CD4-positive, alpha-beta T cell treated with Interferon gamma for 1 hour (primary cell): ENCODE measurements at regions not wholly inside any gene's neighbourhood (a gene's known extent, or its start where the extent isn't known, plus 50 kb on each side); places are given as distances from the start of the nearest gene placed in this dataset.

Source experiments
- DNase-seq: peaks from one replicate; pipeline ENCODE4 v3.0.0-alpha.2; 2020

DNA sequence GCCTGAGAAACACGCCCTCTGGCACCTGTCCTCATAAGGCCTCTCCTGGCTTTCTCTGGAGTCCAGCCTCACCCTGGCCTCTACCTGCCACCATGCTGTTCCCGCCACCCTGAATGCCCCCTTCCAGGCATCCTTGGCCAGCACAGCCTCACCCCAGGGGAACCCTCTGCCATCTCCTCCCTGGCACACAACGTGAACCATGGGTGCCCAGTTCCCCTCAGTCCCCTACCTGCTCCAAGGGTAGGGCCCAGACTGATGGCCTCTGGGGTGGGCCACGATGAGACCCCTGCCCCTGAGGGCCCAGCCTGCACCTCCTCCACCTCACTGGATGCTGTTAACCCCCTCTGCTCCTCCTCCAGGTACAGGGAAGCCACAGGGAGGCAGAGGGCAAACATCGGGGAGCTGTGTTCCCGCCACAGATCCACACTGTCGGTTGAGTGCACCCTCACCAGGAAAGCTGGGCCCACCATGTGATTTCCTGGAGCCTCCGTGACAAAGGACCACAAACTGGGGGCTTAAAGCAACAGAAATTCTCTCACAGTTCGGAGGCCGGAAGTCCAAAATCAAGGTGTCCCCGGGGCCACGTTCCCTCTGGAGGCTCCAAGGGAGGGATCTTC is 169.6 kb downstream of the BRD1 start:
- DNase-seq: no peak

DNA sequence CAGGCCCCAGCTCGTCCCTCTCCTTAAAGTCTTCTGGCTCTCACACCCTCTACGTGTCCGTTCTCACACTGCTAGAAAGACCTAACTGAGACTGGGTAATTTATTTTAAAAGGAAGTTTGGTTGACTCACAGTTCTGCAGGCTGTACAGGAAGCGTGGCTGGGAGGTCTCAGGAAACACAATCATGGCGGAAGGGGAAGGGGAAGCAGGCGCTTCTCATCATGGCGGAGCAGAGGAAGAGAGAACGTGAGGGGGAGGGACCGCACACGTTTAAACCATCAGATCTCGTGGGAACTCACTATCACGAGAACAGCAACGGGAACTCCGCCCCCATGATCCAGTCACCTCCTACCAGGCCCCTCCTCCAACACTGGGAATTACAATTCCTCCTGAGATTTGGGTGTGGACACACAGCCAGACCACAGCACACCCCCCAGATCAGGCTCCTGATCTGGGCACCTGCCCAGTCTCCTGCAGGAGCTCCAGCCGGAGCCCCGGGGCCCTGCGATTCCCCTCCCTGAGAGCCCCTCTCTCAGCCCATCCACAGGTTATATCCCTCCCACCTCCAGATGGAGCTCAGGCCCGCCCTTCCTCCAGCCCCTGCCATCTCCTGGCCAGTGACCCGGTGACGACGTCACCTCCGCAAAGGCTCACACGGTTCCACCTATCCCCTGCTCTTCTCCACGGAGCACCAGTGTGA is 170.2 kb downstream of the BRD1 start:
- DNase-seq: peak; percentile 87

DNA sequence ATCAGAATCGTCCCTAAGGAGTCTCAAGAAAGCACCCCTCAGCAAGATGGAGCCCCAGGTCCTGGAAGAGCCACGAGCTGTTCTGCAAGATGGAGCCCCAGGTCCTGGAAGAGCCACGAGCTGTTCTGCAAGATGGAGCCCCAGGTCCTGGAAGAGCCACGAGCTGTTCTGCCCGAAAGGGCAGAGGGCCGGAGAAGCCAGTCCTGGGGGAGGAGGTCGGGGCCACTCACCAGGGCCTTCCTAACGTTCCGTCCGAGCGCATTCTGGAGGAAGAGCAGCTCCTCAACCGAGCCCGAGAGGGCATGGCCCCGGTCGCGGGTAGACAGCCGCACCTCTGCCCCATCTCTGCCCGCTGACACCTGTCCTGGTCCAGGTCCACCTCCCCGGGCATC is 170.8 kb downstream of the BRD1 start:
- peak; percentile 21 for DNase-seq

DNA sequence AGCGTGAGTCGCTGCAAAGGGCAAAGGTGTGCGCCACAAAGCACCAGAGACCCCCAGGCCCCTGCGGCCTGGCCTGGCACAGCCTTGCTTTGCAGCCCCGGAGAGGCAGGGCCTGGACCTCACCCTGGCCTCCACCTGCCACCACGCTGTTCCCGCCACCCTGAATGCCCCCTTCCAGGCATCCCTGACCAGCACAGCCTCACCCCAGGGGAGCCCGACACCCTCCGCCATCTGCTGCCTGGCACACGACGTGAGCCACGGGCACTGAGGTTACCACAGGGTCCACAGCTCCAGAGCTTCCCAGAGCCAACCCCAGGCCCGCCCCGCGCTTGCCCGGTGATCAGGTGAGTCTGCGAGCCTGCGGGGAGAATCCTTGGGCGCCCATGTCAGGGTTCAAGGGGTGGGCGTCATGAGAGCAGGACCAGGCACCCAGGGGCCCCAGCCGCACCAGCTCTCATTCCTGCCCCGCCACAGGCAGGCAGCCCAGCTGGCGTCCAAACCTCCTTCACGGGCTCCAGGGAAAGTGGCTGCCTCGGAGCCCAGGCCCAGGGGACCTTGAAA is 171.3 kb downstream of the BRD1 start:
- DNase-seq: no peak

DNA sequence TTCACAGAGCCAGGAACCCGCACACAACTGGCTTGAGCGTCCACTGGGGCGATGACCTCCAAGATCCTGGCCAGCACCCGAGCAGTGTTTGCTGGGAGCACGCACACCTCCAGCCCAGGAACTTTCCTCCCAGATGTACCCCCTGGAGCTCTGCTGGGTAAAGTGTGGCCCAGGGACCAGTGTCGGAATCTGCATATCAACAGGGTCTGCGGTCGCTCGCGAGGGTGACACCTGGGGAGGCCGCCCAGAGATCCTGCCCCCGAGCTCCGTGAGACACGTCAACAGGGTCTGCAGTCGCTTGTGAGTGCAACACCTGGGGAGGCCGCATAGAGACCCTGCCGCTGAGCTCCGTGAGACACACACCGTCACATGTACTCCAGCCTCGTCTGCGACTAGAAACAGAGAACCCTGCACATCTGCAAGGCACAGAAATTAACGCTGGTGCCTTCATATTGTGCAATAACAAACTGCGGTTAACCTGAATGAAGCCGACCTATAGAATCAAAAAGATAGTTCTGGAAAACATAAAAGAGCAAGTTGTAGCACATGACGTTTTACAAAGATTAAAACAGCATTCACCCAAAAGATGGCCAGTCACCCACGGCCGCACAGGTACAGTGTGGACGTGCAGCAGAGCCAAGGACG is 172.4 kb downstream of the BRD1 start:
- DNase-seq: no peak

DNA sequence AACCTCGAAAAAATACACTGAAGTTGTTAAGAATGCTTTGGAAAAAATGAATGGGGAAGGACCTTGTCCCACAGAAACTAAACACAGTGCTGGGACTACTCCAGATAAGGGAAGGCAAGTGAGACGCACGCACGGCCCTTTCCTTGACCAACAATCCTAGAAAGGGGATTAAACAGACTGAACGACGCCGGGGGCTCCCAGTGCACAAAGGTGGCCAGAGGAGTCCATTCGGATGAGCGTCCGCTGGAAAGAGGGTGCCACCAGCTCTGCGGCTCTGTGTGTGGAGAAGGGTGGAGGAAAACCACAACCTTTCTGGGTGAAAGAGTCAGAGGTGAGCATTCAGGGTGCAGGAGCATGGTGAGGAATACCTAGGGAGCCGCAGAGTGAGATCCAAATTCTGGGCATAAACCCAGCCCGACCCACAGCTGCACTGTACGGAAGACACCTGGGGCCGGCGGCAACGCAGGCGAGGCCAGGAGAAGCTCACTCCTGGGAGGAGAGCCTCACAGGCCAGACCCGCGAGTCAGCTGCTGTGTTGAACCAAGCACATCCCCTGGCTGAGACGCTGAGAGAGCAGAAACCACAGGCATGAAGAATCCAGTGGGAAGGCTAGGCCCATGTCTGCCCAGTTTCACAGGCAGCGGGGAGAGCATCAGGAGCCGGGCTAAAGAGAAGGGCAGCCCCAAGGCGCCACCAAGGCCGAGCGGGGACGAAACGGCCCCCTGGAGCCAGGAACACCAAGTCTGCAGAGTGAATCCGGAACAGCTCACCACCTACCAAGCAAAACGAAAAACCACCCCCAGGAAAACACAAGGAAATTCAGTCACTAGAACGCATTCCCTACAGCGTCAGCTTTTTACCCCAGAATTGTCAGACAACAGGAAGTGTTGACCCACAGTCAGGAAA is 177.1 kb downstream of the BRD1 start:
- no peak for DNase-seq

DNA sequence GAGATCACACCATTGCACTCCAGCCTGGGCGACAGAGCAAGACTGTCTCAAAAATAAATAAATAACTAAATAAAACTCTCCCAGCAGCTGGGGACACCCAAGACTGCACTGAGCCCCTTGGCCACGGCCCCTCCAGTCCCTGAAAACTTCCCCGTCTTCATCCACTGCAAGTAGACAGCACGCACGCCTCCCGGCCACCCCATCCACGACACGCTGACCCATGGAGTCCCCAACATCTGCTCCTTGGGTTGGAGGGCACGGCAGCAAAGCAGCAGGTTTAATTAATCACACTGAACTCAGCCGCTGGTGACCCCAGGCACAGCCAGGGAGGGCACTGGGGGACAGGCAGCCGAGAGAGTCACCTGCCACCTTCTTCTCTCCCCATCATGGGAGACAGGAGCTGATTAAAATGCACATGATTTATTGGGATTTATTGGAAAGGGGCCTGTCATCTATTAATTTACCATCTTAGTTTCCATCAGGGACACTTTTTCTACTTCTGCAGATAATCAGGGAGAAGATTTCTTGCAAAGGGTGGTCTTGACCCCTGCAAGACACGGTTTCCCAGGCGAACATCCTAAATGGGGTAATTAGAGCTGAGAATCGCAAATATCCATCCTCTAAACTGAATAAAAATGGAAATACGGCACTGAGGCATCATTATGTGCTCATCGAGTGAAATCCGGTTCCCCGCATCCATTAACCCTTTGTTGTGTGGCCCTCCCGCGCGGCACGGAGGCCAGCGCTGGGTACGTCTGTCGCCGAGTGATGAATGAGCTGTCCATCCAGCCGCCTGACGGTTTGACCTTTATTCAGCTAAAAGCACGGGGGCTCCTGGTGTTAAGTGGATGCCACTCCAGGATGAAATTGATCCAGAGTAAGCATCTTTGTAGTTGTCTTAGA is 178.3 kb downstream of the BRD1 start:
- no peak for DNase-seq

DNA sequence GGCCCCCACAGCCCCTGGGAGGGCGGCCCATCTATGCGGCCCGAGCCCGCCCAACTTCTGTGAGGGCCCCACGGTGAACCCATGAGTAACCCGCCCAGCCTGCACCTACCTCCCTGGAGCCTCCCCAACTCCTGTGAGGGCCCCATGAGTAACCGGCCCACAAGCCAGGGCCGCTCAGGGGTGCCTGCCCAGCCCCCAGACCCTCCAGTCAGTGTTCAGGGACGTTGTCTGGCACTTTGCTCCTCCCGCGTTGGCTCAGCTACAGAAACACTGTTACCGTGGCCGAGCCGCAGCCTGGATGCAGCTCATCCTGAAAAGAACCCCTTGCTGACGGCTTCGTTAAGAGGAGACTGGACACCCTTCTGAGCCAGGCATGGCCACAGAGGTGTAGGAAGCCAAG is 179.6 kb downstream of the BRD1 start:
- DNase-seq: no peak

DNA sequence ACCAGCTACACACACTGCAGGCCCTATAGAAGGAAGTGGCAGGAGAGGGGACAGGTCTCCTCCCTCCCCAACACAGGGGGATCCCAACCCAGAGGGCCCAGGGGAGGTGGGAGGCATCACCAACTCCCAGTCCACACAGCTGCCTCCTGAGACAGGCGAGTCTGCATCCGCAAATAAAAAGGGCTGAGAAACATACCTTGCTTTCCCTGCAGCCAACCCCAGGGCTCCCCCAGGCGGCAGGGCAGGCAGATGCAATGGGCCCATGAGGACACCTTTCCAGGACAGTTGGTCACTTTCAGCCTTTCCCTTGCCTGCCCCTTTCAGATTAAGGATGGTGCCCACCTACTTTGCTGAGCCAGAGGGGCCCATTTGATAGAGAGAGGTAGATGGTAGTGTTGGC is 180.0 kb downstream of the BRD1 start:
- DNase-seq: no peak

DNA sequence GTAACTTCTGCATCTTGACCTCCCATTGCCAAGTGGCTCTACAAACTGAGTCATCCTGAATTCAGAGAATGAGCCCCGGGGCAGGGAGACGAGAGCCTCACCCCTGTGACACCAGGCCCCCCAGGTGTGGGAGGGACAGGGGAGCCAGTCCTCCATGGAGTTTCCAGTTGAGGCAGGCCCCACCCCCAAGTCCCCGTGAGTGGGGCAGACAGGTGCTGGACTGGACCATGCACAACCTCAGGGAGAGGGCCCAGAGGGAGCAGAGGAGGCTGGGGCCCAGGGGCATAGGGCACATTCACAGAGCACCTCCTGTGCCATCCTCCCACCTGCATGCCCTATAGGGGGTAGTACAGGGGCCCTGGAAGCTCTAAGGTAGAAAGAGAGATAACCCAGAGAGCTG is 180.8 kb downstream of the BRD1 start:
- DNase-seq: no peak

DNA sequence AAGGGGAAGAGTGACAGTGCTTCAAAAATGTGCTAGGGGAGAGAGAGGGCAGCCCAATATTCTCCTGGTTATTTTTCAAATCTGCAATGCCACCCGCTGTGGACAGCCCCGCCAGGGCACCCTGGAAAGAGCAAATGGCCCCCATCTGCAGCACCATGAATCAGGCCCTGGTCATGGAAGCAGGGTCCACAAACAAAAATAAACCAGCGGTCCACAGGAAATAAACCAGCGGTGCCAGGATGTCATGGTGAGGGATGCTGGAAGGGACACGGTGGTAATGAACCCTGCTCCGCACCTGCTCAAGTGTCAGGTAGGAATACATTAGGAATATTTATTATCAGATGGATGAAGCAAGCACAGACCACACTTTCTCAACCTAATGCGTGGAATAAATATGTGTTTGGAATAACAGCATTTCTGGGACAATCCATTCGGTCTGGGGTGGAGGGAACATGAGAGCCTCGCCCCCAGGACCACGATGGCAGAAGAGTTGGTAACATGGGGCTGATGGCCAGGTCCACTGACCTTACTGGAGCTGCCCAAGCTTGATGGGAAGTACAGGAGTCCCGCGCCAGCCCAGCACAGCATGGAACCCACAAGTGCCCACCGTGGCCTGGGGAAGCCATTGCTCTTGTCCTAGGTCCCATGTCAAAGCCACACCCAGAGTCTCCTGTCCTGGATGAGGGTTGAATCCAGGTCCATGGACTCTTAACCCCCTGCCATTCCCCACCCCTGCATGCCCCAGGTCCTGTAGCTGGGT is 181.7 kb downstream of the BRD1 start:
- no peak for DNase-seq

DNA sequence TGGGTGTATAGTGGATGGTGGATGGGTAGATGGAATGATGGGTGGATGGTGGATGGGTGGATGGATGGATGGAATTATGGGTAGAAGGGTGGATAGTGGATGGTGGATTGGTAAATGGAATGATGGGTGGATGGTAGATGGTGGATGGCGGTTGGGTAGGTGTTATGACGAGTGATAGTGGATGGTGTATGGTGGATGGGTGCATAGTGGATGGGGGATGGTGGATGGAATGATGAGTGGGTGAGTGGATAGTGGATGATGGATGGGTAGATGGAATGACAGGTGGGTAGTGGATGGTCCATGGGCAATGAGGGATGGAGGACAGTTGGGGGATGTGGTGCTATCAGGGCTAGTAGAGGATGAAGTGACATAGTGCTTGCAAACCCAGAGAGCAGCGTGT is 182.4 kb downstream of the BRD1 start:
- no peak for DNase-seq

DNA sequence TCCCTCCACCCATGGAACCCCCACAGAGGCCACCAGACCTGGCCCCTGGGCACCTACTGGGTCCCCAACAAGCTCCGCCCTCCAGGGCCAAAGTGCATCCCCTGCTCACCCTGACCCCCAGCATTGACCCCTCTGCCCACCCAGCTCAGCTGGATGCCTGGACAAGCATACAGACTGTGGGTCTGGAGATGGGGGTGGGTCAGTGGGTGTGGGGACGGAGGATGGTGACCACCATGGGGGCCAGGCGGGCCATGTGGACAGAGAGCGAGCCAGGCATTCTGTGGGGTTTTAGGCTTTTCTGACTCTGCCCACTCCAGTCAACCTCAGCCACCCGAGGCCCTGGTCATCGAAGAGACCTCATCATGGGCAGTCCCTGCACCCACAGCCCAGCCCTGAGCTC is 183.7 kb downstream of the BRD1 start:
- DNase-seq: no peak

DNA sequence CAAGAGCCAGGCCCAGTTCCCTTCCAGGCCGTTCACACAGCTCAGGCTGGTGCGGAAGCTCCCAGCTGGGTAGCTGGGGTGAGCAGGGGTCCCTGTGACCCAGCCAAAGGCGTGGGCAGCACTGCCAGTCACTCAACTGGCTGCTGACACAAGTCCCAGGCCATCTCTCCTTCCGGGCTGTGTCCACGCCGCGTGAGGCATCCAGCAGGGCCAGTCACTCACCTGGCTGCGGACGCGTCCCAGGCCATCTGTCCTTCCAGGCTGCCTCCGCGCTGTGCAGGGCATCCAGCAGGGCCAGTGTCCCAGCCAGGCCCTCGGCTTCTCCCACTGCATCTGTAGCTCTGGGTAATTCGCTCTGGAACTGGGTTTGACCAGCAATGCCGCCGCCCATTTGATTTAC is 184.2 kb downstream of the BRD1 start:
- DNase-seq: no peak

DNA sequence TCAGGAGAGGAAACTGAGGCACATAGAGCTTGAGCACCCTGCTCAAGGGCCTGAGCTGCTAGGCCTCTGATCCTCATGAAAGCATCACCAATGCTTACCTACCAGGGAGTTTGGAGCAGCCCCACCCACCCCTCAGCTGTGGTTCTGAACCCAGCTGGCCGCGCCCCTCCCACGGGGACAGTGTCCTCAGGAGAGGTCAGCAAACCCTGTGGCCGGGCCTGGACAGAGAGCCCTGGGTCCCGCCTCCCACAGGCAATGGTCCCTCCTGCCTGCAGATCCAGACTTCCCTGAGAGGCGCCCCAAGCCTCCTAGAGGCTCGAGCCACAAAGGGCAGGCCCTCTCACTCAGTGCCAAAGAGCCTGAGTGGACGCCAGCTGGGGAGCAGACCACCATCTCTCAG is 184.9 kb downstream of the BRD1 start:
- DNase-seq: no peak

DNA sequence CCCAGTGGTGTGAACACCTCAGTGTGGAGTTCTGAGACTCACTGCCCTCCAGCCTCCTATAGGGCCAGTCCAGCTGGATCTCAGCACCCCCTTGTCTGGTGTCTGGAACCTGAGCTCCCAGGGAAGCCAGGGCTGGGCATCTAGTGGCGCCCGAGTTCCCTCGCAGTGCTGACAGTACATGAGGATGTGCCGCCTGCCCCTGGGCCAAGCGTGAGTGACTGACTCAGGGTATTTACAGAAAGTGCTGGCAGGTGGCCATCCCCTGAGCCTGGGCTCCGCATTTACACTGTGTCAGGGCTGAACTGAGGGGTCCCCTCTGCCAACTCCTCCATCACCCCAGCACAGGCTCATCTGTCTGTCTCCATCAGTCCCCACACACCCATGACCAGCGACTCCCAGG is 185.3 kb downstream of the BRD1 start:
- no peak for DNase-seq

DNA sequence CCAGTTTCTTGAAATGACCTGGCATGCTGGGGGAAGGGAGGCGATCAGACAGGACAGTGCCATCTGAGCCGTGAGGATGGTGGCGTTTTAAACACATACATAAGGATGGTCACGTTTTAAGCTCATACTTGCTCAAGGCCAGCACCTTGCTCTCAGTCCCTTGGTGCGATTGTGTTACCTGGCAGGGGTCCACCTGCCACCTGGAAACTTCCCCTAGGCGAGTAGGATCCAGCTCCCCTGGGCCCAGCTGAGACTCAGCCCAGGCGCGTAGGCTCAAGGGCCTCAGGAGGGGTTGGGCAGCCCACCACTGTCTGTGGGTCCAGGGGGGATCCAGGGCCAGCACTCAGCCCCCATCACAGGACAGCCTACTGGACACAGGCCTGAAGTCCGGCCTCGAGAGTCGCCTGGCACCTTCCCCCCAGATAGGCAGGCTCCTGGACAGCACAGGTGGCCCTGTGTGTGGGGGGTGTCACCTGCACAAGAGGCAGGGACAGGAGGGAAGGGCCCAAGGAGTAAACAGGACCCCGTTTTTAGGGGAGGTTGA is 185.8 kb downstream of the BRD1 start:
- no peak for DNase-seq

DNA sequence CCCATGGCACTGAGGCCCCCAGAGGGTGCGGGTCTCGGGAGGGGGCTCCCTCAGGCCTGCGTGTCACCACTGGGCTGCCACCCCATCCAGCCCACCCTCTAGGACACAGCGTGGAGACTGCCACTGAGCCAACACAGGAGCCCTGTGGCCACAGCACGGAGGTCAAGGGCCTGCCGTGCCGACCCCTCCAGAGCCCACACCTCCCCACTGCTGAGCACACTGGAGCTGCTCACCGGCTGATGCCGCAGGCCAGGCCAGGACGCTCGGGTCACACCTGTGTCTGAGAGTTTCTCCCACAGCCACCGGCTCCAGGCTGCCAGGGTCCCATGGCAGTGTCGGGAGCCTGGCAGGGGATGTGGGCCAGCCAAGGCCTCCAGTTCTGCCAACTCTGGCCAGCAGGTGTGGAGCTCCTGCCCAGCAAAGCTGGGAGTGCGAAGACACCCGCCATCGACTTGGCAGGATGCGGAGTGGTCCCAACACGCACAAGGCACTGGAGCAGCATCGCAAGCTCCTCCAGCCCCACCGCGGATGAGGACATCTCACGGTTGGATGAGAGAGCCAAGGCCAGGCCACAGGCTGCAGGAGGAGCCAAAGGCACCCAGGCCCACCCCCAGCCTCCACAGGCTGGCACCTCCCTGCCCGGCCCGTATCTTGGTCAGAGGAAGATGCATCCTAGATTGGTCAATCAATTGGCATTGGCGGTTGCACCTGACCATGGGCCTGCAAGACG is 187.1 kb downstream of the BRD1 start:
- no peak for DNase-seq

DNA sequence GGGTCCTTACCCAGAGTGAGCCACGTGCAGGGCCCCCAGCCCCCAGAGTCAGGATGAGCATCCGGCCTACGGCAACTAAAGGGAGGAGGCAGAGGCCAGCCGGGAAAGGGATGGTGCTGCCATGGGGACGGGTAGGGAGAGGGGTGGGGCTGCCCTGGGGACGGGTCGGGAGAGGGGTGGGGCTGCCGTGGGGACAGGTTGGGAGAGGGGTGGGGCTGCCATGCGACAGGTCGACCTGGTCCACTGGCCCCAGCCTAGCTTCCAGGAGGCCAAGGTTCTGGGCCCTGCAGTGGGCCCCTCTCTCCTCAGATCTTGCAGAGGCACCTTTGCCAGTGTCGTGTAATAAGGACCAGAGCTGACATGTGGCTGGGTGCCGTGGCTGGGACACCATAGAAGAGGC is 187.7 kb downstream of the BRD1 start:
- DNase-seq: no peak

DNA sequence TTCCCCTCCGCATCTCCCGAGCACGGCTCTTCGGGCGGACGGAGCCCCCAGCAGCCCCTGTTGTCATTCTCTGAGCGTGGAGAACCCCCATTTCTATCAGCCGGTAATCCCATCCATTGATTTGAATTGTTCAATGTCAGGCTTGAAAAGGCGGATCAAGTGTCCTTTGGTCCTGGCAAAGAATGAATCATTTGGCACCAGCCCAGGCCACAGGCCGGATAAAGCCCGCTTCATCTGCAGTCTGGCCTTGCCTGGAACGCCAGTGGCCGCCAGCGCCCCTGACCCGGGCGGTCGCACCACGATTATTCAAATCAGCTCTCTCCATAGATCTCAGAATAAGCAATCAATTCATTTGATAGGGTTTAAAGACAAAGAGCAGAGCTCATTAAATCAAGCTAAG is 188.9 kb downstream of the BRD1 start:
- no peak for DNase-seq
